Endothelial cell of umbilical vein (primary cell): ENCODE measurements at regions not wholly inside any gene's neighbourhood (a gene's known extent, or its start where the extent isn't known, plus 50 kb on each side); places are given as distances from the start of the nearest gene placed in this dataset.

Experiments
- BruUV-seq: library from RNA; stranded (reverse); fragments of 400-500 nt; replicated peaks from 2 replicates; lab custom pipeline; 2021; lab: Mats Ljungman, UMichigan
- CTCF ChIA-PET: fragments of 300-600, 350-600 bp; sonication (Branson Sonifier 250); formaldehyde crosslinking; loops from one replicate; lab custom pipeline; 2021; ENCODE audit warnings: antibody characterized with exemption, inconsistent platforms; lab: Charles Lee
- POLR2A ChIA-PET: fragments of 300-600, 350-600 bp; sonication (Branson Sonifier 250); formaldehyde crosslinking; loops from one replicate; lab custom pipeline; 2021; ENCODE audit warnings: antibody characterized with exemption, inconsistent platforms; lab: Charles Lee
- DNase-seq: peaks from one replicate; pipeline ENCODE4 v3.0.0-alpha.2; 2011; ENCODE audit warnings: low read depth, low spot score
- FAIRE-seq: peaks from 2 replicates; lab custom pipeline; 2011; peaks lifted over from hg19 to GRCh38; lab: Jason Lieb, UNC
- H2AFZ ChIP-seq: 2 replicates; pipeline ENCODE4 v1.6.0; 2012; ENCODE audit warnings: low read depth, low read length, control low read depth, inconsistent platforms
- H3K27ac ChIP-seq: 2 replicates; pipeline ENCODE4 v1.5.1; 2011; ENCODE audit warnings: low read depth, mild to moderate bottlenecking, control low read depth, low read length, moderate library complexity; ENCODE audit not compliant: insufficient read depth
- H3K27me3 ChIP-seq, 2 experiments: 2 replicates each; pipeline versions ENCODE4 v1.6.0 to v1.6.1; 2011; ENCODE audit warnings: low read length in 2 of 2, mixed read lengths in 1 of 2; ENCODE audit not compliant: control insufficient read depth in 2 of 2, insufficient read depth in 2 of 2
- H3K36me3 ChIP-seq, 2 experiments: 2 replicates in 1 of 2; 3 replicates in 1 of 2; pipeline ENCODE4 v1.5.1; 2011; ENCODE audit warnings: low read length in 2 of 2, mild to moderate bottlenecking in 1 of 2, moderate library complexity in 1 of 2; ENCODE audit not compliant: control insufficient read depth in 2 of 2, insufficient read depth in 2 of 2; ENCODE audit errors: extremely low read depth in 1 of 2
- H3K4me1 ChIP-seq: 3 replicates; pipeline ENCODE4 v1.5.1; 2011; ENCODE audit warnings: mild to moderate bottlenecking, low read length; ENCODE audit not compliant: control insufficient read depth, insufficient read depth; ENCODE audit errors: extremely low read depth
- H3K4me2 ChIP-seq: 2 replicates; pipeline ENCODE4 v1.6.1; 2011; ENCODE audit warnings: low read length, control low read depth, mixed read lengths; ENCODE audit not compliant: insufficient read depth
- H3K4me3 ChIP-seq, 3 experiments: fragments of 200-600 bp in 1 of 3; sonication (generic), shearing (Covaris generic) in 1 of 3; replicated peaks in 1 of 3; 2 replicates each; pipeline ENCODE4 v1.5.1; 2011 to 2016; ENCODE audit warnings: control low read depth in 3 of 3, low read length in 3 of 3, mild to moderate bottlenecking in 2 of 3, inconsistent platforms in 1 of 3, low read depth in 1 of 3, moderate library complexity in 1 of 3; ENCODE audit not compliant: insufficient read depth in 1 of 3
- H3K79me2 ChIP-seq: 2 replicates; pipeline ENCODE4 v1.6.0; 2012; ENCODE audit warnings: low read length, inconsistent platforms; ENCODE audit not compliant: control insufficient read depth, insufficient read depth
- H3K9ac ChIP-seq: replicated peaks from 2 replicates; pipeline ENCODE3; 2011; ENCODE audit warnings: low read length, control low read depth; ENCODE audit not compliant: insufficient read depth; ENCODE audit errors: extremely low read depth
- H3K9me1 ChIP-seq: replicated peaks from 3 replicates; pipeline ENCODE4 v1.6.0; 2011; ENCODE audit warnings: mild to moderate bottlenecking, low read length; ENCODE audit not compliant: control insufficient read depth, insufficient read depth; ENCODE audit errors: extremely low read depth
- H3K9me3 ChIP-seq: replicated peaks from 2 replicates; pipeline ENCODE4 v1.5.1; 2012; ENCODE audit warnings: low read length, inconsistent platforms; ENCODE audit not compliant: control insufficient read depth, insufficient read depth
- H4K20me1 ChIP-seq: replicated peaks from 2 replicates; pipeline ENCODE3; 2011; ENCODE audit warnings: mild to moderate bottlenecking, low read length; ENCODE audit not compliant: control insufficient read depth, insufficient read depth; ENCODE audit errors: extremely low read depth
- EZH2 ChIP-seq: IDR thresholded peaks from 2 replicates; pipeline ENCODE4 v1.6.1; 2012; ENCODE audit warnings: borderline replicate concordance, low read depth, mild to moderate bottlenecking, moderate library complexity, low read length, inconsistent platforms; ENCODE audit not compliant: severe bottlenecking
- FOS ChIP-seq: IDR thresholded peaks from 2 replicates; pipeline ENCODE4 v1.6.1; 2011; ENCODE audit warnings: mild to moderate bottlenecking, low read length, moderate library complexity, borderline replicate concordance; ENCODE audit not compliant: insufficient read depth
- GATA2 ChIP-seq: IDR thresholded peaks from 2 replicates; pipeline ENCODE4 v1.7.0; 2011; ENCODE audit warnings: low read depth, mild to moderate bottlenecking, moderate library complexity, mixed read lengths, low read length; ENCODE audit not compliant: insufficient read length, insufficient read depth
- JUN ChIP-seq: IDR thresholded peaks from 2 replicates; pipeline ENCODE4 v1.6.1; 2011; ENCODE audit warnings: borderline replicate concordance, low read depth; ENCODE audit not compliant: insufficient read length, insufficient read depth
- MYC ChIP-seq: IDR thresholded peaks from one replicate; pipeline ENCODE4 v1.6.1; 2011; ENCODE audit warnings: mild to moderate bottlenecking, low read depth, low read length
- POLR2A ChIP-seq: IDR thresholded peaks from 2 replicates; pipeline ENCODE4 v1.6.1; 2012; ENCODE audit warnings: low read depth, mild to moderate bottlenecking, control low read depth, low read length
- POLR2AphosphoS5 ChIP-seq: IDR thresholded peaks from 2 replicates; pipeline ENCODE4 v1.6.1; 2012; ENCODE audit warnings: low read depth, mild to moderate bottlenecking, control low read depth, low read length, moderate library complexity; ENCODE audit not compliant: insufficient read depth
- dilution Hi-C: fragments of 300-500 bp; cut with MboI; formaldehyde crosslinking; loops from one replicate; pipeline ENCODE4 v1.15.0; 2019; ENCODE audit warnings: low sequenced_read_pairs; ENCODE audit not compliant: extremely low pct_ligation_motif_present
- intact Hi-C: fragments of 100-400 bp; cut with micrococcal nuclease; formaldehyde crosslinking; loops from one replicate; pipeline ENCODE4 v1.10.0; 2022
- TF ChIP-seq, protein P1 (sequence below), 2 donors: IDR thresholded peaks; 1 replicate in 1 of 2; 2 replicates in 1 of 2; pipeline ENCODE4 v1.5.1; 2011; ENCODE audit warnings: low read length in 2 of 2, mild to moderate bottlenecking in 2 of 2, moderate library complexity in 2 of 2, control low read depth in 1 of 2, inconsistent platforms in 1 of 2, low read depth in 1 of 2; ENCODE audit not compliant: insufficient read depth in 1 of 2; ENCODE audit errors: extremely low read depth in 1 of 2
- TF ChIP-seq, protein P2 (sequence below): IDR thresholded peaks from 2 replicates; pipeline ENCODE4 v1.6.1; 2011; ENCODE audit not compliant: insufficient read depth, insufficient read length

DNA sequence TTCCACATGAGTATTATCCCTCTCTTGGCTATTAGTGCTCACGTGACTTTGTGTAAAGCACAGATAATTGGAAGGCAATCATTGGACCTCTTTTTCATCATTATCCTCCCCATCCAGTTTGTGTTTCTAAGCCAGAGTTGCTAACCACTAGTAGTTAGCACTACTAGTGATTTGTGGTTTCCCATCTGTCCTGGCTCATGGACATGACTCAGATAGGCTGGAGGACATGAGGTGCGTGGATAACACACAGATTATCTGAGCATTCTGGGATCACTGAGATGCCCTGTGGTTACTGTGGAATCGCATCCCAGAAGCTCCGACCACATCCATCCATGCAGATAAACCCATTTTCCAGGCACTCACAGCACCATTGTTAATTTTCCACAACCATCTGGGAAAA lies 123.8 kb upstream of the NAA20 start:
- TF ChIP-seq GATA2 (no peak), POLR2AphosphoS5 (no peak), MYC (no peak), JUN (no peak), EZH2 (no peak), FOS (no peak), POLR2A (no peak)
- TF ChIP-seq, protein P1, sequence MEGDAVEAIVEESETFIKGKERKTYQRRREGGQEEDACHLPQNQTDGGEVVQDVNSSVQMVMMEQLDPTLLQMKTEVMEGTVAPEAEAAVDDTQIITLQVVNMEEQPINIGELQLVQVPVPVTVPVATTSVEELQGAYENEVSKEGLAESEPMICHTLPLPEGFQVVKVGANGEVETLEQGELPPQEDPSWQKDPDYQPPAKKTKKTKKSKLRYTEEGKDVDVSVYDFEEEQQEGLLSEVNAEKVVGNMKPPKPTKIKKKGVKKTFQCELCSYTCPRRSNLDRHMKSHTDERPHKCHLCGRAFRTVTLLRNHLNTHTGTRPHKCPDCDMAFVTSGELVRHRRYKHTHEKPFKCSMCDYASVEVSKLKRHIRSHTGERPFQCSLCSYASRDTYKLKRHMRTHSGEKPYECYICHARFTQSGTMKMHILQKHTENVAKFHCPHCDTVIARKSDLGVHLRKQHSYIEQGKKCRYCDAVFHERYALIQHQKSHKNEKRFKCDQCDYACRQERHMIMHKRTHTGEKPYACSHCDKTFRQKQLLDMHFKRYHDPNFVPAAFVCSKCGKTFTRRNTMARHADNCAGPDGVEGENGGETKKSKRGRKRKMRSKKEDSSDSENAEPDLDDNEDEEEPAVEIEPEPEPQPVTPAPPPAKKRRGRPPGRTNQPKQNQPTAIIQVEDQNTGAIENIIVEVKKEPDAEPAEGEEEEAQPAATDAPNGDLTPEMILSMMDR (IDR thresholded peaks at IDR 0.05; ENCODE audit: extremely low read depth in 1 of 2, insufficient read depth in 1 of 2, low read depth in 1 of 2, low read length in 2 of 2): no peak
- TF ChIP-seq, protein P2, sequence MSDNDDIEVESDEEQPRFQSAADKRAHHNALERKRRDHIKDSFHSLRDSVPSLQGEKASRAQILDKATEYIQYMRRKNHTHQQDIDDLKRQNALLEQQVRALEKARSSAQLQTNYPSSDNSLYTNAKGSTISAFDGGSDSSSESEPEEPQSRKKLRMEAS: no peak
- Histone ChIP-seq H3K9me1 (no peaks in the 10 kb centered on the region), H3K79me2 (peaks cover 47% of the 10 kb centered on the region), H3K9ac (no peak overlapping the region), H3K4me1 (peaks cover 23% of the 10 kb centered on the region), H3K27ac (no peak overlapping the region), H3K27me3 (no peaks in the 10 kb centered on the region), H3K4me2 (no peak overlapping the region), H2AFZ (no peak overlapping the region), H3K4me3 (no peak overlapping the region), H4K20me1 (no peaks in the 10 kb centered on the region), H3K9me3 (no peaks in the 10 kb centered on the region), H3K36me3 (peaks cover 22 to 25% of the 10 kb centered on the region in 2 experiments)
- DNase-seq (no peak), FAIRE-seq (no peak)
- BruUV-seq: no TSS peak
- CTCF ChIA-PET: no interaction called here
- intact Hi-C loops (no loop called here), dilution Hi-C loops (no loop called here)
- POLR2A ChIA-PET: no interaction called here
